PFSK-1 (cell line): ENCODE measurements at regions not wholly inside any gene's neighbourhood (a gene's known extent, or its start where the extent isn't known, plus 50 kb on each side); places are given as distances from the start of the nearest gene placed in this dataset.

Source experiments
- FOXP2 ChIP-seq: optimal IDR thresholded peaks from 2 replicates; pipeline ENCODE3; 2011; ENCODE audit warnings: borderline replicate concordance, control low read depth, inconsistent platforms; ENCODE audit not compliant: insufficient read depth; ENCODE audit errors: extremely low read length, extremely low read depth
- POLR2AphosphoS5 ChIP-seq: IDR thresholded peaks from 2 replicates; pipeline ENCODE4 v1.6.1; 2012; ENCODE audit warnings: low read depth, mild to moderate bottlenecking, control low read depth, low read length, moderate library complexity
- SIN3A ChIP-seq: IDR thresholded peaks from 2 replicates; pipeline ENCODE4 v1.6.1; 2012; ENCODE audit warnings: mild to moderate bottlenecking, low read length, moderate library complexity, borderline replicate concordance; ENCODE audit not compliant: insufficient read depth
- TAF1 ChIP-seq: IDR thresholded peaks from 2 replicates; pipeline ENCODE4 v1.6.1; 2012; ENCODE audit warnings: low read length, control low read depth, borderline replicate concordance; ENCODE audit not compliant: insufficient read depth
- TF ChIP-seq, protein P1 (sequence below), 2 experiments: IDR thresholded peaks; 2 replicates each; pipeline versions ENCODE4 v1.6.1 to v1.8.0; 2011 to 2012; ENCODE audit warnings: low read depth in 2 of 2, low read length in 2 of 2, control low read depth in 1 of 2, inconsistent platforms in 1 of 2, mild to moderate bottlenecking in 1 of 2, moderate library complexity in 1 of 2; ENCODE audit not compliant: insufficient read depth in 1 of 2

DNA sequence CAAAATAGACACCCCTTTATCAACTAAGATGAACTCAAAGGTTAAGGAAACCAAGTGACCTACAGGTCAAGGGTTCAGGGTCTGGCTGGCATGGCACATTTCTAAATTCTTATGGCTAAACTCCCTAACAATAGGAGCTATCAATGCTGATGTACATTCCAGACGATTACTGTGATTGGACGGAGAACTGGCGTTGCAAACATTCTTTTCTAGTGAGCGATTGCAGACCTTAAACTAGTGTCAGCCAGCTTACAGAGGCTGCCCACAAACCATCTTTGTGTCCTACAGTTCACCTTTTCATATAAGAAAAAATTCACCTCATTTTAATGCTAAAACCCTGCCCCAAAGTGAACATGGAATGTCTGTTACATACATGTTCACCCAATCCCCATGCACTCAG is 382.9 kb downstream of the MAT2B start:
- TF ChIP-seq TAF1 (no peak), SIN3A (no peak), POLR2AphosphoS5 (no peak), FOXP2 (no peak)
- TF ChIP-seq, protein P1, sequence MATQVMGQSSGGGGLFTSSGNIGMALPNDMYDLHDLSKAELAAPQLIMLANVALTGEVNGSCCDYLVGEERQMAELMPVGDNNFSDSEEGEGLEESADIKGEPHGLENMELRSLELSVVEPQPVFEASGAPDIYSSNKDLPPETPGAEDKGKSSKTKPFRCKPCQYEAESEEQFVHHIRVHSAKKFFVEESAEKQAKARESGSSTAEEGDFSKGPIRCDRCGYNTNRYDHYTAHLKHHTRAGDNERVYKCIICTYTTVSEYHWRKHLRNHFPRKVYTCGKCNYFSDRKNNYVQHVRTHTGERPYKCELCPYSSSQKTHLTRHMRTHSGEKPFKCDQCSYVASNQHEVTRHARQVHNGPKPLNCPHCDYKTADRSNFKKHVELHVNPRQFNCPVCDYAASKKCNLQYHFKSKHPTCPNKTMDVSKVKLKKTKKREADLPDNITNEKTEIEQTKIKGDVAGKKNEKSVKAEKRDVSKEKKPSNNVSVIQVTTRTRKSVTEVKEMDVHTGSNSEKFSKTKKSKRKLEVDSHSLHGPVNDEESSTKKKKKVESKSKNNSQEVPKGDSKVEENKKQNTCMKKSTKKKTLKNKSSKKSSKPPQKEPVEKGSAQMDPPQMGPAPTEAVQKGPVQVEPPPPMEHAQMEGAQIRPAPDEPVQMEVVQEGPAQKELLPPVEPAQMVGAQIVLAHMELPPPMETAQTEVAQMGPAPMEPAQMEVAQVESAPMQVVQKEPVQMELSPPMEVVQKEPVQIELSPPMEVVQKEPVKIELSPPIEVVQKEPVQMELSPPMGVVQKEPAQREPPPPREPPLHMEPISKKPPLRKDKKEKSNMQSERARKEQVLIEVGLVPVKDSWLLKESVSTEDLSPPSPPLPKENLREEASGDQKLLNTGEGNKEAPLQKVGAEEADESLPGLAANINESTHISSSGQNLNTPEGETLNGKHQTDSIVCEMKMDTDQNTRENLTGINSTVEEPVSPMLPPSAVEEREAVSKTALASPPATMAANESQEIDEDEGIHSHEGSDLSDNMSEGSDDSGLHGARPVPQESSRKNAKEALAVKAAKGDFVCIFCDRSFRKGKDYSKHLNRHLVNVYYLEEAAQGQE (IDR thresholded peaks at IDR 0.05; ENCODE audit: insufficient read depth in 1 of 2, low read depth in 2 of 2, low read length in 2 of 2) = no peak

- TF ChIP-seq POLR2AphosphoS5 (no peak), TAF1 (no peak), FOXP2 (no peak), SIN3A (no peak)
- TF ChIP-seq, protein P1 (IDR thresholded peaks at IDR 0.05; ENCODE audit: insufficient read depth in 1 of 2, low read depth in 2 of 2, low read length in 2 of 2) = no peak
Observed at GRCh38 chr5:163889369-163889768, 383.9 kb downstream of the MAT2B start.

- TF ChIP-seq TAF1 (no peak), FOXP2 (no peak), SIN3A (no peak), POLR2AphosphoS5 (no peak)
- TF ChIP-seq, protein P1 (IDR thresholded peaks at IDR 0.05; ENCODE audit: insufficient read depth in 1 of 2, low read depth in 2 of 2, low read length in 2 of 2) = no peak
Observed at GRCh38 chr5:163890261-163890660, 384.8 kb downstream of the MAT2B start.

DNA sequence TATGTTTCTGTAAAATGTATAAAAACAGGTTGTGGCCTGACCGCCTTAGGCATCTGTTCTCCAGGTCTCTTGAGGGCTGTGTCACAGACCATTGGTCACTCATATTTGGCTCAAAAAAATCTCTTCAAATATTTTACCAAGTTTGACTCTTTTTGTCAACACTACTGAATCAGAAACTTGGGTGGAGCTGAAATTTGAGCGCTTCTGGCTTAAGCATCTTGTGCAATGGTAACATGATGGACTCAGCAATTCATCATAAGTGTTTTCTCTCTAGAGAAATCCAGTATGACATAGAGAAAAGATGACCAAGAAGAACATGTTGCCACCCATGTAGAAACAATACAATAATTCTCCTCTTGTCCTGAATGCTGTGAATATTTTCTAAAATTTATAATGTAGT is 387.9 kb downstream of the MAT2B start:
- TF ChIP-seq POLR2AphosphoS5 (no peak), FOXP2 (no peak), TAF1 (no peak), SIN3A (no peak)
- TF ChIP-seq, protein P1 (IDR thresholded peaks at IDR 0.05; ENCODE audit: insufficient read depth in 1 of 2, low read depth in 2 of 2, low read length in 2 of 2) = no peak

GRCh38 chr5:163894645-163895044 is 389.2 kb downstream of the MAT2B start:
- TF ChIP-seq, protein P1 (IDR thresholded peaks at IDR 0.05; ENCODE audit: insufficient read depth in 1 of 2, low read depth in 2 of 2, low read length in 2 of 2) = no peak
- TF ChIP-seq POLR2AphosphoS5 = no peak
- no peak for TF ChIP-seq FOXP2
- TF ChIP-seq SIN3A = no peak
- TF ChIP-seq TAF1 = no peak
